ENCODE measurements at regions not wholly inside any gene's neighbourhood (a gene's known extent, or its start where the extent isn't known, plus 50 kb on each side); places are given as distances from the start of the nearest gene placed in this dataset.

DNA sequence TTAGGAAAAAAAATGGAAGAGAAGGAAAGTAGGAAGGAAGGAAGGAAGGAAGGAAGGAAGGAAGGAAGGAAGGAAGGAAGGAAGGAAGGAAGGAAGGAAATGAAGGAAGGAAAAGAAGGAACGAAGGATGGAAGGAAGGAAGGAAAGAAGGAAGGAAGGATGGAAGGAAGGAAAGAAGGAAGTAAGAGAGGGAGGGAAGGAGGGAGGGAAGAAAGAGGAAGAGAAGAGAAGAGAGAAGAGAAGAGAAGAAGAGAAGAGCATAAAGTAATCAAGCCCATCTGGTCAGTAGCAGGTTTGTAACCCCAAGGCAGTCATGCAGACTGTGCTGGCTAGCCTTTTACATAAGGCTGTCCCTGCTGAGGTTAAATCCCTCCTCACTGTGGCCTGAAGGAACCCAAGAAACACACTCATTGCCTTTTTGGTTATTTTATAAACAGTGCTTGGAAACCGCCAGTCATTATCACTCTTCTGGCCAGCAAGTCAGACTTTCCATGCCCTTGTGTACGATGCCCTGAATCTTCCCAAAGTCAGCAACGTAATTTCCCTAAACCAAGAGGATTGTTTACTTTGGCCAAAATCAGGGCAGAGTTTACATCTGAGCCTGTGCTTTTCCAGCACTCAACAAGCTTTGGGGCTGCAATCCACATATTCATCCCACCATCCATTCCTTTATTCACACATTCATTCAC, 409.6 kb upstream of the MAF start:
- TF ChIP-seq, protein P1, sequence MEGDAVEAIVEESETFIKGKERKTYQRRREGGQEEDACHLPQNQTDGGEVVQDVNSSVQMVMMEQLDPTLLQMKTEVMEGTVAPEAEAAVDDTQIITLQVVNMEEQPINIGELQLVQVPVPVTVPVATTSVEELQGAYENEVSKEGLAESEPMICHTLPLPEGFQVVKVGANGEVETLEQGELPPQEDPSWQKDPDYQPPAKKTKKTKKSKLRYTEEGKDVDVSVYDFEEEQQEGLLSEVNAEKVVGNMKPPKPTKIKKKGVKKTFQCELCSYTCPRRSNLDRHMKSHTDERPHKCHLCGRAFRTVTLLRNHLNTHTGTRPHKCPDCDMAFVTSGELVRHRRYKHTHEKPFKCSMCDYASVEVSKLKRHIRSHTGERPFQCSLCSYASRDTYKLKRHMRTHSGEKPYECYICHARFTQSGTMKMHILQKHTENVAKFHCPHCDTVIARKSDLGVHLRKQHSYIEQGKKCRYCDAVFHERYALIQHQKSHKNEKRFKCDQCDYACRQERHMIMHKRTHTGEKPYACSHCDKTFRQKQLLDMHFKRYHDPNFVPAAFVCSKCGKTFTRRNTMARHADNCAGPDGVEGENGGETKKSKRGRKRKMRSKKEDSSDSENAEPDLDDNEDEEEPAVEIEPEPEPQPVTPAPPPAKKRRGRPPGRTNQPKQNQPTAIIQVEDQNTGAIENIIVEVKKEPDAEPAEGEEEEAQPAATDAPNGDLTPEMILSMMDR (IDR thresholded peaks at IDR 0.05), result no peak
- TF ChIP-seq EZH2 (IDR thresholded peaks at IDR 0.05; ENCODE audit: borderline replicate concordance, insufficient read depth, low read depth, low read length, poor library complexity, severe bottlenecking), result no peak
- no peaks in the 10 kb centered on the region for H3K4me1 Mint-ChIP-seq
- Histone ChIP-seq H3K79me2 (ENCODE audit: control insufficient read depth, insufficient read depth, low read length) (no peaks in the 10 kb centered on the region), H3K27me3 (replicated peaks in 1 of 4; ENCODE audit: control extremely low read depth in 1 of 4, control insufficient read depth in 3 of 4, insufficient read depth in 4 of 4, low read length in 3 of 4) (no peaks in the 10 kb centered on the region), H3K9ac (ENCODE audit: low read length) (no peak overlapping the region), H3K4me3 (ENCODE audit: control extremely low read depth in 1 of 5, extremely low read depth in 1 of 5, insufficient read depth in 1 of 5, low read depth in 2 of 5, low read length in 4 of 5) (no peak overlapping the region), H2AFZ (ENCODE audit: insufficient read depth, low read depth, low read length, poor library complexity, severe bottlenecking) (no peak overlapping the region), H4K20me1 (ENCODE audit: control insufficient read depth, insufficient read depth, low read length, poor library complexity, severe bottlenecking) (no peaks in the 10 kb centered on the region), H3K27ac (ENCODE audit: low read length in 2 of 2) (no peak overlapping the region), H3K4me1 (ENCODE audit: control insufficient read depth in 2 of 2, insufficient read depth in 2 of 2, low read length in 2 of 2) (no peaks in the 10 kb centered on the region), H3K9me3 (ENCODE audit: control extremely low read depth in 1 of 3, control insufficient read depth in 2 of 3, insufficient read depth in 1 of 3, low read length in 2 of 3) (no peaks in the 10 kb centered on the region), H3K36me3 (replicated peaks in 1 of 2; ENCODE audit: control extremely low read depth in 1 of 2, control insufficient read depth in 1 of 2, extremely low read depth in 1 of 2, insufficient read depth in 2 of 2, low read length in 1 of 2) (no peaks in the 10 kb centered on the region), H3K4me2 (replicated peaks; ENCODE audit: low read depth, low read length, poor library complexity, severe bottlenecking) (no peak overlapping the region)
- peaks cover 4% of the 10 kb centered on the region for H3K27me3 Mint-ChIP-seq
- H3K27ac Mint-ChIP-seq, result no peak overlapping the region
- DNase-seq, result no peak
- no peak for ATAC-seq (ENCODE audit: low read depth)
- H3K9me3 Mint-ChIP-seq (ENCODE audit: insufficient read depth), result no peaks in the 10 kb centered on the region
- ChIA-PET POLR2A (no interaction called here), CTCF (no interaction called here)
- 69% methylated on average over 4 of the region's 4 CpGs for WGBS (ENCODE audit: insufficient coverage)
- intact Hi-C loops (cut with micrococcal nuclease), result no loop called here
- H3K4me3 Mint-ChIP-seq, result no peak overlapping the region

DNA sequence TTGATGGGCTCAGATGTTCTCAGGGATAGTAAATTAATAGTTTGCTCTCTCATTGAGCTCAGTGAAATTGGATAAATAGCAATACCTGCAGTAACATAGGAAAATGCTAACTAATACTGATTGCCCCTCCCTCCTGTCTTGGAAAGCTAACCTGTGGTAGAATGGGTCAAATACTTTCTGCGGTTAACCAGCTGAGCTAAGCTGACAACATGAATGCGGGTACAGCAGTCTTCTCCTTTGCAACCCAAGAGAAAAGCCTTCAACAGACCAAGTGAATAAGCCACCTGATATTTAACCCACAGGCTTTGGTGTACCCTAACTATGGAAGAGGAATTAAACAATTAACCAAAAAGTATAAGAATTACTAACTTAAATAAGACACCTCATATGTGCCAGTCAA, 408.3 kb upstream of the MAF start:
- Histone ChIP-seq H3K4me2 (replicated peaks; ENCODE audit: low read depth, low read length, poor library complexity, severe bottlenecking) (no peak overlapping the region), H3K36me3 (replicated peaks in 1 of 2; ENCODE audit: control extremely low read depth in 1 of 2, control insufficient read depth in 1 of 2, extremely low read depth in 1 of 2, insufficient read depth in 2 of 2, low read length in 1 of 2) (no peaks in the 10 kb centered on the region), H3K9ac (ENCODE audit: low read length) (no peak overlapping the region), H3K27me3 (replicated peaks in 1 of 4; ENCODE audit: control extremely low read depth in 1 of 4, control insufficient read depth in 3 of 4, insufficient read depth in 4 of 4, low read length in 3 of 4) (no peaks in the 10 kb centered on the region), H3K9me3 (ENCODE audit: control extremely low read depth in 1 of 3, control insufficient read depth in 2 of 3, insufficient read depth in 1 of 3, low read length in 2 of 3) (peaks cover 0 to 5% (median 0%) of the 10 kb centered on the region in 3 donors), H2AFZ (ENCODE audit: insufficient read depth, low read depth, low read length, poor library complexity, severe bottlenecking) (no peak overlapping the region), H3K4me3 (ENCODE audit: control extremely low read depth in 1 of 5, extremely low read depth in 1 of 5, insufficient read depth in 1 of 5, low read depth in 2 of 5, low read length in 4 of 5) (no peak overlapping the region), H3K4me1 (ENCODE audit: control insufficient read depth in 2 of 2, insufficient read depth in 2 of 2, low read length in 2 of 2) (no peaks in the 10 kb centered on the region), H3K79me2 (ENCODE audit: control insufficient read depth, insufficient read depth, low read length) (no peaks in the 10 kb centered on the region), H4K20me1 (ENCODE audit: control insufficient read depth, insufficient read depth, low read length, poor library complexity, severe bottlenecking) (no peaks in the 10 kb centered on the region), H3K27ac (ENCODE audit: low read length in 2 of 2) (no peak overlapping the region)
- ChIA-PET CTCF (interaction anchor here (0.6 kb wide), 1 partner anchor 75 kb away, joined by 3 read pairs; no protein-coding TSS in a partner anchor), POLR2A (no interaction called here)
- DNase-seq, result no peak
- Mint-ChIP-seq H3K27ac (no peak overlapping the region), H3K4me3 (no peak overlapping the region), H3K27me3 (peaks cover 4% of the 10 kb centered on the region), H3K4me1 (no peaks in the 10 kb centered on the region), H3K9me3 (ENCODE audit: insufficient read depth) (no peaks in the 10 kb centered on the region)
- intact Hi-C loops (cut with micrococcal nuclease), result no loop called here
- ATAC-seq (ENCODE audit: low read depth), result no peak
- no CpG with 5 or more reads among the region's 2 CpGs for WGBS (ENCODE audit: insufficient coverage)
- TF ChIP-seq EZH2 (IDR thresholded peaks at IDR 0.05; ENCODE audit: borderline replicate concordance, insufficient read depth, low read depth, low read length, poor library complexity, severe bottlenecking), result no peak
- TF ChIP-seq, protein P1 (IDR thresholded peaks at IDR 0.05), result no peak
